Loucy (cell line): ENCODE measurements at regions not wholly inside any gene's neighbourhood (a gene's known extent, or its start where the extent isn't known, plus 50 kb on each side); places are given as distances from the start of the nearest gene placed in this dataset.

Experiments used
- H2AFZ ChIP-seq: fragments of 200-600 bp; sonication (generic); 2 replicates; pipeline ENCODE4 v1.6.0; 2016; ENCODE audit warnings: antibody characterized with exemption, mild to moderate bottlenecking, low read length, moderate library complexity
- H3F3A ChIP-seq: fragments of 200-600 bp; 2 replicates; pipeline ENCODE4 v1.6.0; 2016; ENCODE audit warnings: antibody characterized with exemption, low read depth, mild to moderate bottlenecking
- H3K27me3 ChIP-seq: fragments of 200-600 bp; sonication (generic); 2 replicates; pipeline ENCODE4 v1.6.1; 2014; ENCODE audit warnings: low read length, mild to moderate bottlenecking; ENCODE audit not compliant: insufficient read depth, poor library complexity, severe bottlenecking
- H3K36me3 ChIP-seq: fragments of 200-600 bp; sonication (generic); 2 replicates; pipeline ENCODE4 v1.6.1; 2016; ENCODE audit warnings: low read length; ENCODE audit not compliant: insufficient read depth
- H3K4me1 ChIP-seq: fragments of 200-600 bp; sonication (generic); 2 replicates; pipeline ENCODE4 v1.5.1; 2014; ENCODE audit warnings: low read length, mild to moderate bottlenecking; ENCODE audit not compliant: insufficient read depth, poor library complexity, severe bottlenecking
- H3K4me2 ChIP-seq: fragments of 200-600 bp; sonication (generic); 2 replicates; pipeline ENCODE4 v1.6.0; 2014; ENCODE audit warnings: antibody characterized with exemption, low read length, low read depth, mild to moderate bottlenecking; ENCODE audit not compliant: poor library complexity, severe bottlenecking
- H3K4me3 ChIP-seq: fragments of 200-600 bp; sonication (generic); 2 replicates; pipeline ENCODE4 v1.5.1; 2014; ENCODE audit warnings: low read length, mild to moderate bottlenecking, mixed read lengths; ENCODE audit not compliant: poor library complexity, severe bottlenecking
- H3K79me2 ChIP-seq: fragments of 200-600 bp; sonication (generic); 2 replicates; pipeline ENCODE4 v1.6.1; 2014; ENCODE audit warnings: low read length; ENCODE audit not compliant: insufficient read depth
- H3K9ac ChIP-seq: fragments of 200-600 bp; sonication (generic); 2 replicates; pipeline ENCODE4 v1.6.0; 2014; ENCODE audit warnings: mild to moderate bottlenecking, low read depth, low read length, moderate library complexity; ENCODE audit not compliant: poor library complexity, severe bottlenecking
- H3K9me2 ChIP-seq: fragments of 200-600 bp; sonication (generic); replicated peaks from 2 replicates; pipeline ENCODE4 v1.6.1; 2016; ENCODE audit warnings: low read depth, low read length, mixed read lengths
- H3K9me3 ChIP-seq: fragments of 200-600 bp; sonication (generic); 2 replicates; pipeline ENCODE4 v1.6.1; 2014; ENCODE audit warnings: mild to moderate bottlenecking, antibody characterized with exemption, low read length, low read depth; ENCODE audit not compliant: insufficient read depth
- H4K20me1 ChIP-seq: fragments of 200-600 bp; sonication (generic); 2 replicates; pipeline ENCODE4 v1.6.0; 2014; ENCODE audit warnings: antibody characterized with exemption, low read length, mild to moderate bottlenecking; ENCODE audit not compliant: insufficient read depth, poor library complexity, severe bottlenecking
- CTCF ChIP-seq: fragments of 200-600 bp; sonication (generic); conservative IDR thresholded peaks from 2 replicates; pipeline ENCODE4 v1.5.1; 2014; ENCODE audit warnings: mild to moderate bottlenecking, antibody characterized with exemption, low read length
- EZH2phosphoT487 ChIP-seq: fragments of 200-600 bp; IDR thresholded peaks from 2 replicates; pipeline ENCODE4 v1.6.1; 2018; ENCODE audit warnings: antibody characterized with exemption, mild to moderate bottlenecking, moderate library complexity, borderline replicate concordance

GRCh38 chr7:51455086-51455485, 138.5 kb upstream of the COBL start:
- Histone ChIP-seq H3F3A (no peaks in the 10 kb centered on the region), H3K4me3 (no peak overlapping the region), H3K4me1 (no peaks in the 10 kb centered on the region), H3K27me3 (no peaks in the 10 kb centered on the region), H3K9me2 (no peaks in the 10 kb centered on the region), H4K20me1 (no peaks in the 10 kb centered on the region), H3K79me2 (no peaks in the 10 kb centered on the region), H3K9ac (no peak overlapping the region), H2AFZ (no peak overlapping the region), H3K36me3 (no peaks in the 10 kb centered on the region), H3K4me2 (no peak overlapping the region), H3K9me3 (peaks cover 2% of the 10 kb centered on the region; the same call in 1 of the 2 replicates)
- TF ChIP-seq CTCF (no peak), EZH2phosphoT487 (no peak)

DNA sequence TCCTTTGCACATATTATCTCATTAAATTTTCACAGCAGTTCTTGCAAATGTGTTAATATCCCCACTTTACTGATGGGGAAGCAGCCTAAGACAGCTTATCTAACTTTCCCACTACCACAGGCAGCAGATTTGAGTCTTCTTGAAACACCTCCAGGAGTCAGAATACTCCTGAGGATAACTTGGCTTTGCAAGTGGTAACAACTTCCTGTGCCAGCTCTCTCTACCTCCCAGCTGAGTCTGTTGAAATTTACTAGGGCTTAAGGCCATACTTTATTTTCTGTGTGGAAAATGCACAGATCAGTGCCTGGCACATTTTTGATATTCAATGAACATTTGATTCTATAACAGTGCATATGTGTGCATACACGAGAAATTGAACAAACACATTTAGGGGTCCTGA, 136.1 kb upstream of the COBL start:
- Histone ChIP-seq H3F3A (no peaks in the 10 kb centered on the region), H3K9ac (no peak overlapping the region), H4K20me1 (no peaks in the 10 kb centered on the region), H3K9me3 (peaks cover 4% of the 10 kb centered on the region; the same call in 1 of the 2 replicates), H3K9me2 (no peaks in the 10 kb centered on the region), H3K4me2 (no peak overlapping the region), H3K79me2 (no peaks in the 10 kb centered on the region), H3K4me1 (no peaks in the 10 kb centered on the region), H2AFZ (no peak overlapping the region), H3K4me3 (no peak overlapping the region), H3K36me3 (no peaks in the 10 kb centered on the region), H3K27me3 (no peaks in the 10 kb centered on the region)
- no peak for TF ChIP-seq EZH2phosphoT487
- TF ChIP-seq CTCF, result no peak

- Histone ChIP-seq H3K27me3 (no peaks in the 10 kb centered on the region), H3F3A (no peaks in the 10 kb centered on the region), H3K9ac (no peak overlapping the region), H3K79me2 (no peaks in the 10 kb centered on the region), H2AFZ (no peak overlapping the region), H3K4me1 (no peaks in the 10 kb centered on the region), H3K4me2 (no peak overlapping the region), H3K4me3 (no peak overlapping the region), H4K20me1 (no peaks in the 10 kb centered on the region), H3K36me3 (no peaks in the 10 kb centered on the region), H3K9me2 (no peaks in the 10 kb centered on the region), H3K9me3 (peaks cover 4% of the 10 kb centered on the region; the same call in 1 of the 2 replicates)
- TF ChIP-seq CTCF, result no peak
- TF ChIP-seq EZH2phosphoT487, result no peak
These were observed 135.3 kb upstream of the COBL start for GRCh38 chr7:51451751-51452476.
